Activated B cell treated with CpG ODN at 0.5 μM for 24 hours (primary cell): ENCODE measurements at regions not wholly inside any gene's neighbourhood (a gene's known extent, or its start where the extent isn't known, plus 50 kb on each side); places are given as distances from the start of the nearest gene placed in this dataset.

ENCODE experiments used
- ATAC-seq: fragments of 200-7000 bp; cut with Tn5 transposase; one replicate; pipeline ENCODE4 v1.10.0; 2021; ENCODE audit warnings: low read depth, mild to moderate bottlenecking, moderate library complexity
- CTCF ChIA-PET: fragments of 350-600 bp; sonication (Branson Sonifier 250); formaldehyde crosslinking; loops from one replicate; lab custom pipeline; 2021; ENCODE audit warnings: antibody characterized with exemption; lab: Charles Lee
- POLR2A ChIA-PET: fragments of 350-600 bp; sonication (Branson Sonifier 250); formaldehyde crosslinking; loops from one replicate; lab custom pipeline; 2021; ENCODE audit warnings: antibody characterized with exemption; lab: Charles Lee
- DNase-seq: peaks from one replicate; pipeline ENCODE4 v3.0.0; 2022
- H3K27ac Mint-ChIP-seq: one replicate; pipeline ENCODE4 v1.8.0; 2020; ENCODE audit warnings: mixed read lengths
- H3K27me3 Mint-ChIP-seq: one replicate; pipeline ENCODE4 v1.8.0; 2021; ENCODE audit warnings: mixed read lengths
- H3K36me3 Mint-ChIP-seq: one replicate; pipeline ENCODE4 v1.8.0; 2021; ENCODE audit warnings: low read depth, mixed read lengths
- H3K4me1 Mint-ChIP-seq: one replicate; pipeline ENCODE4 v1.8.0; 2021; ENCODE audit warnings: mixed read lengths
- H3K4me3 Mint-ChIP-seq: one replicate; pipeline ENCODE4 v1.8.0; 2020; ENCODE audit warnings: mild to moderate bottlenecking, mixed read lengths
- H3K9me3 Mint-ChIP-seq: one replicate; pipeline ENCODE4 v1.8.0; 2020; ENCODE audit warnings: mixed read lengths
- CTCF ChIP-seq: fragments of 200-600 bp; IDR thresholded peaks from one replicate; pipeline ENCODE4 v1.8.0; 2022; ENCODE audit warnings: antibody characterized with exemption, mild to moderate bottlenecking
- intact Hi-C: fragments of 100-400 bp; cut with micrococcal nuclease; formaldehyde crosslinking; loops from one replicate; pipeline ENCODE4 v1.15.1; 2024

DNA sequence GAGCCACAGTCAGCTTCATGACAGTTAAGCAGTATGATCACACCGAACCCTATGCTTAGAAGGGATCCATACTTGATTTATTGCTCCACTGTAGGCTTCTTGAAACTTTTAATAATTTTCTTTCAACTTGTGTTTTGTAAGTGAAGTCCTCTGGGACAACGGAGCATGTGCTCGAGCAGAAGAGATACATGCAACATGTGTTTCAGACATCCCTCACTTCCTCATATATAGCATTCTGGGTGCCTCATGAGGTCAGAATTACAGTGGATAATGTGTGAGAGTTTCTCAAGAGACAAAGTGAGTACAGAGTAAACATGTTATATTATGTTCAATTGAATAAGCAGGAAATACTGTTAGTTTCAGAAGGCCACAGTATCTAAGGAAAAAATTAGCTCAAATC lies 893.2 kb downstream of the FAT4 start:
- CTCF ChIA-PET: no interaction called here
- Mint-ChIP-seq H3K9me3 (peaks cover 6% of the 10 kb centered on the region), H3K4me1 (no peaks in the 10 kb centered on the region), H3K4me3 (no peak overlapping the region), H3K36me3 (no peaks in the 10 kb centered on the region), H3K27me3 (no peaks in the 10 kb centered on the region), H3K27ac (no peak overlapping the region)
- ATAC-seq: no peak
- no peak for DNase-seq
- POLR2A ChIA-PET: no interaction called here
- intact Hi-C loops: no loop called here
- TF ChIP-seq CTCF: no peak

- peaks cover 6% of the 10 kb centered on the region for H3K9me3 Mint-ChIP-seq
- no peaks in the 10 kb centered on the region for H3K36me3 Mint-ChIP-seq
- intact Hi-C loops: no loop called here
- H3K4me3 Mint-ChIP-seq: no peak overlapping the region
- no peak overlapping the region for H3K27ac Mint-ChIP-seq
- ATAC-seq: no peak
- no peaks in the 10 kb centered on the region for H3K27me3 Mint-ChIP-seq
- ChIA-PET POLR2A (no interaction called here), CTCF (no interaction called here)
- DNase-seq: no peak
- TF ChIP-seq CTCF: no peak
- H3K4me1 Mint-ChIP-seq: no peaks in the 10 kb centered on the region
These were observed 894.4 kb downstream of the FAT4 start for GRCh38 chr4:126209147-126209546.

GRCh38 chr4:126213996-126214395 lies 899.2 kb downstream of the FAT4 start:
- no peak overlapping the region for H3K4me3 Mint-ChIP-seq
- no peaks in the 10 kb centered on the region for H3K36me3 Mint-ChIP-seq
- DNase-seq (no peak), ATAC-seq (no peak)
- TF ChIP-seq CTCF: no peak
- H3K9me3 Mint-ChIP-seq: peaks cover 2% of the 10 kb centered on the region
- CTCF ChIA-PET: no interaction called here
- POLR2A ChIA-PET: no interaction called here
- intact Hi-C loops: no loop called here
- no peaks in the 10 kb centered on the region for H3K4me1 Mint-ChIP-seq
- no peaks in the 10 kb centered on the region for H3K27me3 Mint-ChIP-seq
- no peak overlapping the region for H3K27ac Mint-ChIP-seq

GRCh38 chr4:126215759-126216158 lies 901.0 kb downstream of the FAT4 start:
- no peak for TF ChIP-seq CTCF
- Mint-ChIP-seq H3K27me3 (no peaks in the 10 kb centered on the region), H3K9me3 (peaks cover 2% of the 10 kb centered on the region), H3K36me3 (no peaks in the 10 kb centered on the region), H3K27ac (no peak overlapping the region), H3K4me1 (no peaks in the 10 kb centered on the region), H3K4me3 (no peak overlapping the region)
- ChIA-PET CTCF (no interaction called here), POLR2A (no interaction called here)
- DNase-seq (no peak), ATAC-seq (no peak)
- intact Hi-C loops: no loop called here

- no peak overlapping the region for H3K27ac Mint-ChIP-seq
- TF ChIP-seq CTCF: no peak
- no peaks in the 10 kb centered on the region for H3K27me3 Mint-ChIP-seq
- H3K9me3 Mint-ChIP-seq: peaks cover 2% of the 10 kb centered on the region
- H3K4me1 Mint-ChIP-seq: no peaks in the 10 kb centered on the region
- ChIA-PET POLR2A (no interaction called here), CTCF (no interaction called here)
- H3K4me3 Mint-ChIP-seq: no peak overlapping the region
- intact Hi-C loops: no loop called here
- no peak for DNase-seq
- ATAC-seq: no peak
- H3K36me3 Mint-ChIP-seq: no peaks in the 10 kb centered on the region
These were observed 901.9 kb downstream of the FAT4 start for GRCh38 chr4:126216611-126217010.
